ENCODE measurements at regions not wholly inside any gene's neighbourhood (a gene's known extent, or its start where the extent isn't known, plus 50 kb on each side); places are given as distances from the start of the nearest gene placed in this dataset.
"Not testable (repeated sequence)": the region's sequence is repeated elsewhere in the genome, so short reads cannot be mapped to it uniquely, and the experiment has no call there.

DNA sequence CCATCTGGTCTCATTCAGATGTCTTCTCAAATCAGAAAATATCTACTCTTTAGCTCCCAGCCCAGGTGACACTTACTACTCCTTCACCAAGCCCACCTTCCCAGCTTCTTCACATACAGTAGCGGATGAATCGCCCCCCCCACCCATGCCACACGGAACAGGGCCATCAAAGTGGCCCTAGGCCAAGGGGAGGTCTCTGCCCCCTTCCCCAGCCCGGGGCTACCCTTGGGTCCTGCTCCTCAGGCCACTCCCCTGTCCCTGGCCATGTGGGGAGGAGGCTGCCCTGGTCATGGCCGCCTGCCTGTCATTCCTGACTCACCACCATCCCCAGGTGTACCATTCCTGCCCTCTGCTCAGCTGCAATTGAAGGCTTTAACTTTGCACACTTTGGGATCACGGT, 142.8 kb downstream of the NECTIN1 start:
- no peak overlapping the region for H3K27ac ChIP-seq
- no peaks in the 10 kb centered on the region for H3K36me3 ChIP-seq
- no peak for ATAC-seq (ENCODE audit: low FRiP score in 2 of 2)
- no peak for TF ChIP-seq POLR2AphosphoS5 (IDR thresholded peaks at IDR 0.05)
- TF ChIP-seq EP300 (IDR thresholded peaks at IDR 0.05): no peak
- TF ChIP-seq, protein P1, sequence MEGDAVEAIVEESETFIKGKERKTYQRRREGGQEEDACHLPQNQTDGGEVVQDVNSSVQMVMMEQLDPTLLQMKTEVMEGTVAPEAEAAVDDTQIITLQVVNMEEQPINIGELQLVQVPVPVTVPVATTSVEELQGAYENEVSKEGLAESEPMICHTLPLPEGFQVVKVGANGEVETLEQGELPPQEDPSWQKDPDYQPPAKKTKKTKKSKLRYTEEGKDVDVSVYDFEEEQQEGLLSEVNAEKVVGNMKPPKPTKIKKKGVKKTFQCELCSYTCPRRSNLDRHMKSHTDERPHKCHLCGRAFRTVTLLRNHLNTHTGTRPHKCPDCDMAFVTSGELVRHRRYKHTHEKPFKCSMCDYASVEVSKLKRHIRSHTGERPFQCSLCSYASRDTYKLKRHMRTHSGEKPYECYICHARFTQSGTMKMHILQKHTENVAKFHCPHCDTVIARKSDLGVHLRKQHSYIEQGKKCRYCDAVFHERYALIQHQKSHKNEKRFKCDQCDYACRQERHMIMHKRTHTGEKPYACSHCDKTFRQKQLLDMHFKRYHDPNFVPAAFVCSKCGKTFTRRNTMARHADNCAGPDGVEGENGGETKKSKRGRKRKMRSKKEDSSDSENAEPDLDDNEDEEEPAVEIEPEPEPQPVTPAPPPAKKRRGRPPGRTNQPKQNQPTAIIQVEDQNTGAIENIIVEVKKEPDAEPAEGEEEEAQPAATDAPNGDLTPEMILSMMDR (IDR thresholded peaks at IDR 0.05): no peak
- no peak for TF ChIP-seq POLR2A (IDR thresholded peaks at IDR 0.05)
- no peaks in the 10 kb centered on the region for H3K9me3 ChIP-seq
- H3K4me1 ChIP-seq: peaks cover 18 to 20% (median 19%) of the 10 kb centered on the region in 4 donors
- WGBS, 2 donors: 83 to 86% methylated on average over 5 of the region's 6 CpGs
- no peak overlapping the region for H3K4me3 ChIP-seq
- DNase-seq: peak in 1 of 2 donors; percentile 26
- peaks cover 0 to 20% (median 3%) of the 10 kb centered on the region in 4 donors for H3K27me3 ChIP-seq

DNA sequence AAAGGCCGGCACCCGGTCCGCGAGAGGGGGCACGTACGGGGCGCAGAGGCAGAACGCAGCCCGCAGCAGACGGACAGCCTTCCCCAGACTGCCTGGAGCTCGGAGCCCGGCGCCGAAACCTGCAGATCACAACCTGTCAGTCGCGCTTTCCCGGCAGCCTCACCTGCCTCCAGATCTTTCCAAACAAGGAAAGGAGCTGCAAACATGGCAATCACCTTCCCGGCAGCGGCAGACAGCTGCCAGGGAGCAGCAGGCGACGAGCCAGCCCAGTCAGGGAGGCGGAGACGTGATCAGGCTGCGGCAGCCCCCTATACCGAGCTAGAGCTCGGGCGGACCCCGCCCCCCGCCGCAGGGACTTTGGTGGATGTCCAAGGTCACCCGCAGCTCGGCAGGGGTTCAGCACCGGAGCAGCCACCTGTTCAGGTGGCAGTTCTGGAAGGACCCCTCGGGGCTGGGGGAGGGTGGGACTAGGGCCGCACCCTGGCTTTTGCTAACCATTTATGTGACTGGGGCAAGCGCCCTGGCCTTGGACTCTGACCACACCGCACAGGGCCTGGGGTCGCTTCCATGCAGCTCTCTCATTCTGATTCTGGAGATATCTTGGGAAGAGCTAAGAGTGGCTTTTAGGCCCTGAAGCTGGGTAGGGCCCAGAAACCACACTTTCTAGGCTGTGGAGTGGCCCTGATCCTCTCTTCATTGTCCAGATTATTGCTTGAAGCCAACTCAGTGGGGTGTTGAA, 143.8 kb downstream of the NECTIN1 start:
- H3K4me1 ChIP-seq: peaks cover 16 to 20% (median 18%) of the 10 kb centered on the region in 4 donors
- H3K27me3 ChIP-seq: peaks cover 0 to 20% (median 3%) of the 10 kb centered on the region in 4 donors
- TF ChIP-seq POLR2AphosphoS5 (IDR thresholded peaks at IDR 0.05) (no peak), EP300 (IDR thresholded peaks at IDR 0.05) (no peak), POLR2A (IDR thresholded peaks at IDR 0.05) (no peak)
- peak overlapping the region in 1 of 4 donors; percentile 3 for H3K27ac ChIP-seq
- peak; percentile 31 to 85 for DNase-seq
- H3K4me3 ChIP-seq: peak overlapping the region; percentile 24 to 49 (median 38)
- WGBS, 2 donors: 10 to 51% methylated on average over 8 to 24 of the region's 38 CpGs
- H3K9me3 ChIP-seq: no peaks in the 10 kb centered on the region
- ATAC-seq (ENCODE audit: low FRiP score in 2 of 2): peak in 1 of 2 donors; percentile 34
- H3K36me3 ChIP-seq: no peaks in the 10 kb centered on the region

DNA sequence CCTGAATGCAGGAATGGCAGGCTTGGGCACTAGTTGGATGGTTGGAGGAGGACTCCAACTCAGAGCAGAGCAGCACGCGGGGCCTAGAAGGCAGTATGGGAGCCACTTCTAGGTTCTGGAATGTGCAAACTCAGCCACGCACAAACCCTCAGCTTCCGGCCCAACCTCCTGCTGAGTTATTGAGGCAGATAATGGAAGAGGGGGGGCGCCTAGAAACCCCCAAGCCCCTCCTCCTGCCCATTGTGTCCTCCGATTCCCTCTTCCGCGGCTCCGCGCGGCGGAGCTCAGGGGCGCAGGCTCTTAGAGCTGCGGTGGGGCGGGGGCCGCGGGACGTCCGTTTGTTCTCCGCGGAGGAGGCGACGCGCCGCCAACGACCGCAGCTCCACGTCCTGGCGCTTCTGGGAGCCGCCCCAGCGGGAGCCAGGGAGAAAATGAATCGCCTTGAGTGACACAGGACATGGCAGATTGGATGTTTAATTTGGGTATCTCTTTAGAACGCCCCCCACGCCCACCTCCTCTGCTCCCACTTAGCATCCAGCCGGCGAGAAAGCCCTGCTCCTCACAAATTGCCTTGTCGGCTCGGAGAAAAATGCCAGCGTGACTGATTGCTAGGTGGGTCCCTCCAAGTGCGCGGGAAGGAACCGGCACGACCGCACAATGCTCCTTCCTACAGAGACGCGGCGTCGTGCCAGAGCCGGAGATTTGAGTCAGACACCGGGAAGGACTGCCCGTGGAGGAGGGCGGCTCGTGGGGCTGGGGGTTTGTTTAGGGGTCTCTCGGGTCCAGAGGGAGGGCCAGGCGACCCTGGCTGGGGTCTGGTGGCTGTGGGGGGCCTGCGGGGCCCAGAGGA, 144.6 kb downstream of the NECTIN1 start:
- 0 to 1% methylated on average over 8 to 56 of the region's 56 CpGs for WGBS, 2 donors
- peak overlapping the region in 1 of 4 donors; percentile 3 for H3K27ac ChIP-seq

DNA sequence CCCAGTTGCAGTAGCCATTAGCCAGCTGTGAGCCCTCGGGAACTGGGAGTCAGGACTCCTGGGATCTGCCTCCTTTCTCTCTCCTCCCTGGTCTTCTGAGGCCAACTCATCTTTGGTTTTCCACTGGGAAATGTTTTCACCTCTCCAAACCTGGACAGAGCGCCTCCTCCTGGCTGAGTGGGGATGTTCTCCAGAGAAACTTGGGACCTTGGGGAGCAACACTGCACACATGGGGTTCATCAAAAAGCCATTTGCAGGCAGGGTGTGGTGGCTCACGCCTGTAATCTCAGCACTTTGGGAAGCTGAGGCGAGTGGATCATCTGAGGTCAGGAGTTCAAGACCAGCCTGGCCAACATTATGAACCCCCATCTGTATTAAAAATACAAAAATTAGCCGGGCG, 145.4 kb downstream of the NECTIN1 start:
- no peak for DNase-seq
- Histone ChIP-seq H3K27me3 (peaks cover 0 to 20% (median 3%) of the 10 kb centered on the region in 4 donors), H3K4me1 (peaks cover 16 to 20% (median 18%) of the 10 kb centered on the region in 4 donors), H3K27ac (no peak overlapping the region), H3K4me3 (no peak overlapping the region), H3K36me3 (no peaks in the 10 kb centered on the region), H3K9me3 (no peaks in the 10 kb centered on the region)
- ATAC-seq (ENCODE audit: low FRiP score in 2 of 2): no peak
- 87 to 90% methylated on average over 6 of the region's 6 CpGs for WGBS, 2 donors
- TF ChIP-seq EP300 (IDR thresholded peaks at IDR 0.05) (no peak), POLR2AphosphoS5 (IDR thresholded peaks at IDR 0.05) (no peak), POLR2A (IDR thresholded peaks at IDR 0.05) (no peak)
- TF ChIP-seq, protein P1 (IDR thresholded peaks at IDR 0.05): no peak

More for the DNA sequence above, 144.6 kb downstream of the NECTIN1 start:
- peak in 1 of 2 donors; percentile 89 for DNase-seq
- Histone ChIP-seq H3K36me3 (no peaks in the 10 kb centered on the region), H3K27me3 (peaks cover 0 to 20% (median 3%) of the 10 kb centered on the region in 4 donors), H3K4me1 (peaks cover 16 to 20% (median 18%) of the 10 kb centered on the region in 4 donors), H3K9me3 (no peaks in the 10 kb centered on the region), H3K4me3 (peak overlapping the region; percentile 24 to 49 (median 38))
- ATAC-seq (ENCODE audit: low FRiP score in 2 of 2): peak; percentile 69 to 78
- TF ChIP-seq, protein P1 (IDR thresholded peaks at IDR 0.05): no peak
- TF ChIP-seq POLR2A (IDR thresholded peaks at IDR 0.05): no peak
- TF ChIP-seq POLR2AphosphoS5 (IDR thresholded peaks at IDR 0.05): no peak
- no peak for TF ChIP-seq EP300 (IDR thresholded peaks at IDR 0.05)

DNA sequence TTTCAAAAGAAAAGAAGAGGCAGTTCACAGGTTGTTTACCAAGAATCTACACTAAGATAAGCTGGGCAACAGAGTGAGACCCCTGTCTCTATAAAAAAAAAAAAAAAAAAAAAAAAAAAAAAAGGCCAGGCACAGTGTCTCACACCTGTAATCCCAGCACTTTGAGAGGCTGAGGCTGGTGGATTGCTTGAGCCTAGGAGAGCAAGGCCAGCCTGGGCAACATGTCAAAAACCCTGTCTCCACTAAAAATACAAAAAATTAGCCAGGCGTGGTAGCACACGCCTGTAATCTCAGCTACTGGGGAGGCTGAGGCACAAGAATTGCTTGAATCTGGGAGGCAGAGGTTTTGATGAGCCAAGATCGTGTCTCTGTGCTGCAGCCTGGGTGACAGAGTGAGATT, 147.6 kb downstream of the NECTIN1 start:
- not testable (repeated sequence) for DNase-seq; H3K9me3 ChIP-seq; H3K27ac ChIP-seq; H3K36me3 ChIP-seq; ATAC-seq (ENCODE audit: low FRiP score in 2 of 2); H3K4me3 ChIP-seq
- Histone ChIP-seq H3K27me3 (peaks cover 0 to 20% (median 3%) of the 10 kb centered on the region in 4 donors), H3K4me1 (peaks cover 16 to 20% (median 18%) of the 10 kb centered on the region in 4 donors)
- 87 to 91% methylated on average over 3 of the region's 3 CpGs for WGBS, 2 donors
